HG03066 (cell line): ENCODE measurements at regions not wholly inside any gene's neighbourhood (a gene's known extent, or its start where the extent isn't known, plus 50 kb on each side); places are given as distances from the start of the nearest gene placed in this dataset.

Source experiments
- ATAC-seq: cut with Tn5 transposase; IDR thresholded peaks from one replicate; pipeline ENCODE4 v1.9.1; 2021; ENCODE audit warnings: low read depth; ENCODE audit not compliant: unreplicated experiment

DNA sequence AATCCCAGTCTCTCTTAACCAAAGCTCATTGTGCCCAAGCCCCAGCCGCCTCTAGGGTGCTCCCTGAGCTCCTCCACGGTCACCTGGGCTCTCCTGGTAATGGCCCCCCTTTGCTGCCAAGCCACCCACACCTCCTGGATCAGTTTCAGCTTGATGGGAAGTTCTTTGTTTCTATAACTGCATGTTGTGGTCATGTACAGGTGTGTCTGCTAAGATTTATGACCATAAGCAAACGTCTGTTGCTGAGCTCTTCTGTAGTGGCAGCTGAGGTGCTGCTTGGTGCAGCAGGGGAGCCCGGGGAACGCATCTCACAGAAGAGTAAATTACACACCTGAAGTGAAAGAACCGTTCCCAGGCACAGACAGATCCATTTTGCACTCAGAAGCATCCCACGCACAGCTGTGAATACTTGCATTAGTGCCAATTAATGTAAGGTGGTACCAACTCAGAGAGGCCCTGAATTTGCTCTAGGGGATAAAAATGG is 194.6 kb upstream of the ARID1B start:
- ATAC-seq: no peak

DNA sequence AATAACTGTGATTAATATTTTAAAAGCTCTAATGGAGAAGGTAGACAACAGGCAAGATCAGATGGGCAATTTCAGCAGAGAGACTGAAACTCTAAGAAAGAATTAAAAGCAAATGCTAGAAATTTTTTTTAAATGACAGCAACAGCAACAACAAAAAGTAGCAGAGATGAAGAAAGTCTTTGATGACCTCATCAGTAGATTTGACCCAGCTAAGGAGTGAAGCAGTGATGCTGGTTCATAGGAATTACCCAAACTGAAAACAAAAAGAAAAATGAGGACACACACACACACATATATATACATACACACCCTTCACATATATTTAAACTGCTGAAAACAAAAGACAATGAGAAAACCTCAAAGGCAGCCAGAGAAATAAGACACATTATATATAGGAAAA is 197.6 kb upstream of the ARID1B start:
- no peak for ATAC-seq

DNA sequence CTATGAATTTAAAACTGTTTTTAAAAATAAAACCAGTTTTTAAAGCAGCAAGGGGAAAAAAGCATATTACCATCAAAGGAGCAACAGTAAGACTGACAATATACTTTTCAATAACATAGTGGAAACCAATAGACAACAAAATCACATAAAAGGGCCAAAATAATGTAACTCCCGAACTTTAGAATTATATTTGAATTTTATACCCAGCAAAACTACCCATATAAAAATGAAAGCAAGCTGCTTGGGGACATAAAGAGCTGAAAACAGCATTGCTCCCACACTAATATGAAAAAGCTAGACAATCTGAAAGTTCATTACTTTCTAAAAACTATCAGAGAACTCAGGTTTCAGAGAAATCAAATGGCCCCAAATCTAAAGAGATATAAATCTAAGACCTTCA is 199.4 kb upstream of the ARID1B start:
- ATAC-seq: no peak

DNA sequence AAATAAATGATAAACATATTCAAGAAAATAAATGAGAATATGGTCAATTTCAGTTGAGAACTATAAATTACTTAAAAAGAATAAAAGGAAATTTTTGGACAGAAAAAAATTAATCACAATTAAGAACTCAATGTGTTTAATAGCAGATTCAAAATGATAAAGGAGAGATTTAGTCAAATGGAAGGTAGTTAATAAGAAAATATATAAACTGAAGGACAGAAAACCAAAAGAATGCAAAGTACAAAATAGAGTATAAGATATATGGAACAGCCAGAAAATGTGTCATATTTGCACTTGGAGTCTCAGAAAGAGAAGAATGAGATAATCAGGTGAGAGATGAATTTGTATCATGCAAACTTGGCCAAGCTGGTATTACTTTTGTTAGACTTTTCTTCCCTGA is 201.8 kb upstream of the ARID1B start:
- no peak for ATAC-seq

DNA sequence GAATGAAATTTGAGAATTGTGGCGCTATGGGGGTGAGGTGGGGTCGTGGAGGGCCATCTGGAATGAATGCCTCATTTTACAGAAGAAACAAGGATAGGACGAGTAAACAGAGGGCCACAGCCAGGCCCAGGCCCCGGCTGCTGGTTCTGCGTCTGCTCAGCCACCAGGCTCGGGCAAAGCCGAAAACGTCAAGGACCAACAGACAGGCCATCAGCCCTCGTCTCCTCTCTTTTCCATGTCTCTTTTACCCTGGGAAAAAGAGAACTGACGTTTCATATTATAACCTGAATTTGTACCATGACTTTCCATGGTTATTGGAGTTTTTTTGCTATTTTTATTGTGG is 212.4 kb upstream of the ARID1B start:
- no peak for ATAC-seq

DNA sequence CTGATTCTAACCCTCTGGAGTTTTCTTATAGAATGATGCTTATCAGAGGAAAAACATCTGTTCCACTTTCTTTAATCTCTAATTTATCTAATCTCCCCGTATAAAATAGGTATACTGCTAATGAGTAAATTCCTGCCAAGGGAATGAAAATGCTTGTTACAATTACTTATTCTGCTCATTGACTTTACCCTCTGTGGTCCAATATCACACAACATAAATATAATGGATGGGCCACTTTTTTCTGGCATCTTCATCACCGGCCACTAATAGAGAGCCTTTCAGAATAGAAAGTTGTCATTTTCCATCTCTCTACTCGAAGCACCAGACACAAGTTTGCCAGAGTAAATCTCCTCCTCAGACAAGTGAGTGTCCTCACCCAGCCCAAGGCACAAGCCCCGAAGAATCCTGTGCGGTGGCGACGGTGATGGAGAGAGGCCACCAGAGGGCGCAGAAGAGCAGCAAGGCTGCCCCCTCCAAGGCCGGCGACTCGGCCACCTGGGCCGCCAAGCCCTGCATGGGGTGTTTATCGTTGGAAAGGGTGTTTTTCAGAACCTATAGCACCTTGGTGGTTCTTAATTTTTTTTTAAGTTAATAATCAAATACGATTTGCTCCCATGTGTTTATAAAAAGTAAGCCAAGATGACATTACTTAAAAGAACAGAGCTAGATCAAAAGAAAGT is 212.9 kb upstream of the ARID1B start:
- ATAC-seq: peak; percentile 97

DNA sequence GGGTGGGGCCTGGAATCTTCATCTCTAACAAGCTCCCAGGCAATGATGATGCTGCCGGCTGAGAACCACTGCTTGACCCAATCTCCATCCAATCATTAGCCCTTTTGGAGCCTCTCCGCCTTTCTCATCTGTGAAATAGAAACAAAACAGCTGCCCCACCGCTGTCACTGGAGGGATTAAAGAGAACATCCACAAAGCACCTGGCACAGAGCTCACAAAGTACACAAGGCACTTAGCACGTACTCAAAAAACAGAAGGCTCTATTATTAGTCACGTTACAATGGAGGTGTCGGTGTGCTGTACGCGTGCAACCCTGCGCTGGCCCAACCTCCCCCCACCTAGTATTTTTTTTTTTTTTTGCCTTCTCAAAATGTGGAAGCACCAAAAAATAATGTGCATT is 213.5 kb upstream of the ARID1B start:
- ATAC-seq: no peak

DNA sequence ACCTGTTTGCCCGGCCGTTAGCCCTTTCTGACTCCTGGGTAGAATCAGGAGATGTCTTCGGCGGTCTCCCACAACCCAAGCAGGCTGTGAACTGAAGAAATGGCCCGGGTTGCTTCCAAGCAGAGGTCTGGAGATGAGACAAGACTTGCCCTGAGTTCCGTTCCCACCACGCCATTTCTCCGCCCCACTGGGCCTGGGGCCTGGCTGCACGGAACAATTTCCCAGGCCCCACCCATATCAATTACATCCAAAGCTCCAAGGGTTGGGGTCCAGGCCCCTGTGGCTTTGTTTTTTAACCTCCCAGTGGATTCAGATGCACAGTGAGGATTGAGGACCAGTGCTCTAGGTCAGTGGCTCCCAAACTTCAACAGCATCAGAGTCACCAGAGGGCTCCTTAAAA is 214.5 kb upstream of the ARID1B start:
- ATAC-seq: no peak

DNA sequence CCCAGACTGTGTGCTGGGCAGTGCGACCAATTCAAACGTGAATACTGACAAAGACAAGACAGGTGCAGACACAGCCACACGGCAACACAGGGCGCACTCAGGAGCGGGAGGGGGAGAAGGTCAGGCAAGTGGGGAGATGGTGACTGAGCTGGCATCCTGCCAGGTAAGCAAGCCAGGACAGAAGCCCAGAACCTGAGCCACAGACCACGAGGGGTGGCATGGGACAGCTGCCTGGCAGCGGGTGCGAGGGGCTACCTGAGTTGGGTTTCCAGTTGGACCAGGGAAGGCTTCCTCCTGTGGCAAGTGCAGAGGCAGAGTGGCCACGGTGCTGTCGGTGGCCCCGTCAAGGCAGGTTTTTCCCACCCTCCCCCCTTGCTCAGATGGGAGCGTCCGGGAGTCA is 215.2 kb upstream of the ARID1B start:
- ATAC-seq: no peak

DNA sequence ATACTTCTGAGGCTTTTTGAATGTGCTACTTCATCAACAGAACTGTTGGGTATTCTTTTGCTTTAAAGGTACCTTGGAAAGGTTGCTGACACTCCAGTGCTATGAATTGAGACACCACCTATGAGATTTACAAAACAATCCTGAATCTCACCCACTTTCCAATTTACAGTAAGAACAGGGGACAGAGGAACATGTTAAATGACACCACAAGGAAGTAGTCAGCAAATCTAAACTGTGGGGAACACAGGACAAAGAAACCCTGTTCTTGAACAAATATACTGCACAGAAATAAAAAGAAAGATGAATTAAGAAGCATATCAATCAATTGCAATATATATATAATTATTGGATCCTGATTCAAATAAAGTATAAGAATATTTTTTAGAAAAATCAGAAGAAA is 216.7 kb upstream of the ARID1B start:
- ATAC-seq: no peak

DNA sequence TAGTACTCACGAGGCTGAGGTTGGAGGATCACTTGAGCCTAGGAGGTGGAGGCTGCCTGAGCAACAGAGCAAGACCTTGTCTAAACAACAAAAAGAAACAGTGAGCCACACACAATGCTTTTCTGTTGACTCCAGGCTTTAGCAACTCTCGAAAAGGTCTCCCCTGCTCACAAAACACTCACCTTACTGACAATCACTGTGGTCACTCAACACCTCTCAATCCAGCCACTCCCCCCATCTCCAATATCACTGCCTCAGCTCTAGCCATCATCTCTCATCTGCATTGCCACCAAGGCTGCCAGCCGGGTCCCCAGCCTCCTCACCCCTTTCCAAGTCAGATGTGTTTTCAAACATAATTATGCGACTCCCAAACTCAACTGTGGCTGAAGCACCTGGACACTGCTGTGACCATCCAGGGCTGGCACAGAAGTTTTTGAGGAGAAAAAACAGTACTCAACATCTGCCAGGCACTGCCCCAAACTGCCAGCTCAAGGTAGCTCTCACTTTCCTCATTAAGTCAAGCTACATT is 218.0 kb upstream of the ARID1B start:
- ATAC-seq: no peak

DNA sequence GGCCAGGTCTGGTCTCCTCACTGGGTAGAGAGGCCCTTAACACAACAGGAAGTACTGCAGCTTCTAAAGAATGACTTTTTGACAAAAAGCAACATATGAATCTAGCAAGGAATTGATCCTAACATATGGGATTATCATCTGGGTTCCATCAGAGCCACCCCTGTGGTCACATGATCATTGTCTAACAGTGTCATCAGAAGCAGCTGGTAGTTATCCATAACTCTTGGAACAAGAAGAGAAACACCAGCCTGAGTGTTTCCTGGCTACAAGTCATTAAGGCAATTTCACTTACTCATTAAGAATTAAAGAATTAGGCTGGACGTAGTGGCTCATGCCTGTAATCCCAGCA is 219.3 kb upstream of the ARID1B start:
- no peak for ATAC-seq

DNA sequence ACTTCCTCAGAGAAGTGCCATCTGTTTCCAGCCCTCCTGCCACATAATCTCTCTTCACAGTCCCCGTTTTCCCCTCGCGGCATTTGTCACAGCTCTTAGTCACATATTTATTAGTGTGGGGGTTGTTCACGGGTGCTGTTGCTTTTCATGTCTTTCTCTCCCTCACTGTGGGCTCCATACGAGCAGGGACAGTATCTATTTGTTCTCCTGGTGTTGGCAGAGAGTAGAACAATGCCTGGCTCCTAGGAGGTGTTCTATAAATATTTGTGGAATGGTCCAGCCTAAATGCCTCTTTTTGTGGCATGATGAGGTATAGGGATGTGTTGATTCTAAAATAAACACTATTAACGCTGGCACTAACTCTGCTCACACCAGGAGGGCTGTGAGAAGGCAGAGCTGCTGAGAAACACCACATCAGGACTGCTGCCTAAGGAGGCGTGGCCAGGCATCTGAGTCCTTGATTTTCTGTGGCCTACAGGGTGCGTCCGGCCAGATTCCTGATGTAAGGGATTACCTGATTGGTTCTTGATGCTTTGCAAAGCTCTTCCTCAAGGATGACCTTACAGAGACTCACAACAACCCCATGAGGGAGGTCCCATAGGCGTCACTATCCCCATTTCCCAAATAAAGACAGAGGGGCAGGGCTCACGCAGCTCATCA is 219.8 kb upstream of the ARID1B start:
- no peak for ATAC-seq

DNA sequence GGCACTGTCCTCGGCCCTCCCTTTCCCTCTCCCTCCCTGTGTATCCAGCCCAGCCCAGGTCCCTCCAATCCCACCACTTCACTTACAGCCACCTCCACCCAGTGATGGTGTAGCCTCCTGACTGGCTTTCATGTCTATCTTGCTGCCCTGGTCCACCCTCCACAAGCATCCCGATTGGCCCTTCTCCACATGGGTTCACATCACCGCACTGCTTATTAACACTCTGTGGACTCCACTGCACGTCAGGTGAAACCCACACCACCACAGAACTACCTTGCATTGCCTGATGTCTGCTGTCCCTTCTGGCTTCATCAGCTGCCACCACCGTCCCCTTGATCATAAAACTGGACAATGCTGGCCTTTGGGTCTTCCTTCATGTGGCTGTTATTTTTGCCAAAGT is 220.4 kb upstream of the ARID1B start:
- ATAC-seq: no peak

DNA sequence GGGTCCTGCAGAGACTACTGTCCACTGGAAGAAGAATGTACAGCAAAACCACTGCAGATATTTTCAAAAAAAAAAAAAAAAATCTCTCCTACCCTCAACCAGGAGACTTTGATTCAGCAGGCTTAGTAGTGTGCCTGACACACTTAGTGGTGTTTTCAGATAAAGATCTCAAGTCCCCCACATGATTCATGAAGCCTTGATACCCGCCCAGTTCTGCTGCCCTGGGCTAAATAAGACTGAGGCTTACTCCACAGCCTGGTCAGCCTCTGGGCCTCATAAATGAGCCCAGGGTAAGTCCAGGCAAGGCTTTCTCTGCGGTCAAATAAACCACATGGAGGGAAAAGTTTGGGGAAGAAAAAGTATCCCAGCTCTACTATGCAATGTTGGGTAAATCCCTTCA is 222.1 kb upstream of the ARID1B start:
- ATAC-seq: no peak

DNA sequence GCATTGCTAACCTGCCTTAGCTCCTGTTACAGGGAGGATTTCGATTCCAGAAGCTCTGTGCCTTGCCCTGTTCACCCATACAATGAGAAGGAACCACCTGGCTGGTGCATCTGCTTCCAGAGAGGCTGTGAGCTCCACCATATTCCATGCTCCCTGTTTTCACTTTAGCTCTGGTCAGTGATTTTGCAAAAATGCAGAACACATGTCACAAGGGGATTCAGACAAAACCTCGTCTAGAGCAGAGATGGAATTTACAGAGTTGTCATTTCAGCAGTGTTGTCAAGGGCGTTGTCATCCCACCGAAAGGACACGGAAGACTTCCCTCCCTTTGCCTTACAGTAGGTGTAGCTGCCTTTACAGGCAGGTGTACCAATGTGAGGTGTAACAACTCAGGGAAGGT is 223.0 kb upstream of the ARID1B start:
- ATAC-seq: no peak

DNA sequence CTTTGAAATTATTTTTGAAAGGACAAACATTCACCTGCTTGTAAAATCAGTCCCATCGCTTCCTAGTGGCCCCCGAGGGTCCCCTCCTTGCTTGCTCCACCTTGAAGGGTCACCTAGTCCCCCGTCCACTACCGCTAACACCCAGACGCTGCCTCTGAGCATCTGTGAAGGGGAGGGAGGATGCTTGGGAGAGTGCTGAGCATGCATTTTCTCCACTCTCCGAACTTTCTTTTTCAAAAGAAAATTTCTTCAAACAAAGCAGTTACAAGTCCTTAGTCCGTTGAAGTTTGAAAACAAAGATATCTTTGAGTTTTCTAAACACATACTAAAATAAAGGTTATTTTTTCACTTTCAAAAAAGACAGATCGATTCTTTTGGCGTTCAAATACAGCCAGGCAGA is 224.3 kb upstream of the ARID1B start:
- no peak for ATAC-seq

DNA sequence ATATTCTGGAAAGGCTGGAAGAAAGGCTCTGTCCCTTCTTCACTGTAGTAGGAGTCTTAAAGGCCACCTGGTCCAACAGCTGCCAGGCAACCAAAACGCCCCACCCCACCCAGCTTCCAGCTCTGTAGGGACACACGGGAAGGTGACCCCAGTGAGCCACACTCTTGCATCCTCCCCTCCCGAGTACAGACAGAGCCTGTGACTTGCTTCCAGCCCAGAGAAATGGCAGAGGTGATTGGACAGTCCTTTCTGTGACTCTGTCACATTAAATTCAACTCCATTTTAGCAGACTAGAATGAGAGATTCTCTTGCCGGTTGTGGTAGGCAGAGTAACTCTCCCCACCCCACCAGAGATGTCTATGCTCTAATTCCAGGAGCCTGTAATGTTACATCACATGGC is 226.2 kb upstream of the ARID1B start:
- no peak for ATAC-seq

DNA sequence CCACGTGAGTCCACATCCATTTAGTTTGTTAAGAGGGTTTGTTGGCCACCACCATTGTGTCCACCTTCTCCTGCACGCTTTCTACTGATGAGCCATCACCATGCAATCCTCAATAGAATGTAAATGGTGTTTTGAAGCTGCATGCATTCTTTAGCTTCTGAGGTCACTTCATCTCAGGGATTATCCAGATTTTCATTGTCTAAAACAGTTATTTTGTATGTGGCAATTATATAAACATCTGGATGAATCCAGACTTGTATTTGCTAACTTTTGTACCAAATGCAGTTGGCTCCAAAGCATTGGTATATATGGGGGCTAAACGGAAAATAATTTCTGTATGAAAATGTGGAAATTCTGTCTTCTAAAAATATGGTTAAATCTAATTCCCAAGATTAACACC is 231.2 kb upstream of the ARID1B start:
- no peak for ATAC-seq

DNA sequence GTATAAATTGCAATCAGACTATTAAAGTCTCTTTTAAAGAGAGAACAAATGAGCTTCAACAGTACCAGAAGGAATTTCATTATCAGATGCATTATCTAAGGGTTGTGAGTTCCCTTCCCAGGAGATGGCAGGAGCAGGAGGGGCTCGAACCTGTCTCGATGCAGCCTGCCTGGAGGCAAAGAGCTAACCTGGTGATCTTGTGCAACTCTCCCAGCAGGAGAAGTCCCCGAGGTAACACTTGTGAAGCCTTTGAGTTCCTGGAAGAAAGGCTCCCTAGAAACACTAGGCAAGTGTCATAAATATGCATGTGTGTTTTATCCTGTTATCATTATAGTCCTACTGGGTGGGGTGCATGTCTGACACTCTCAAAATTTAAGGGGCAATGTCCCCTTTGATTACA is 232.2 kb upstream of the ARID1B start:
- ATAC-seq: no peak

DNA sequence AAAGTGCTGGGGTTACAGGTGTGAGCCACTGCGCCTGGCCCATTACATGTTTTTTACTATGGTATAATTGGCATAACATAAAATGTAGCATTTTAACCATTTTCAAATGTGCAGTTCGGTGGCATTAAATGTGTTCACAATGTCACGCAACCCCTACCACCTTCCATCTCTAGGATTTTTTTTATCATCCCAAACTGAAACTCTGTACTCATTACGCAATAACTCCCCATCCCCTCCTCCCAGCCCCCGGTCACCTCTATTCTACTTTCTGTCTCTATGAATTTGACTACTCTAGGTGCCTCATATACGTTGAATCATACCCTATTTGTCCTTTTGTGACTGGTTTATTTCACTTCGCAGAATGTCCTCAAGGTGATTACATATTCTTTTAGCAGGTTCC is 233.1 kb upstream of the ARID1B start:
- ATAC-seq: no peak

DNA sequence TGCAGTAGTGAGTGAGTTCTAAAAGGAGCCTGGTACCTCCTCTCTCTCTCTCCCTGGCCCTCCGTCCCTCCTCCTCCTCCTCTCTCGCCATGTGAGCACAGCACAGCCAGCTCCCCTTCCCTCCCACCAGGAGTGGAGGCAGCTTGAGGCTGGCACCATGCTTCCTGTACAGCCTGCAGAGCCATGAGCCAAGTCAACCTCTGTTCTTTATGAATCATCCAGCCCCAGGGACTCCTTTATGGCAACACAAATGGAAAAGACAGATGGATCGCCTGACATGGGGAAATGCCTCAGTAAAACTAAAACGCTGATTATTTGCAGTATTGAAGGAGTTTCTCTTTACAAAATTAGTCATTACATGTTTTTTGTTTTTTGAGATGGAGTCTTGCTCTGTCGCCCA is 233.7 kb upstream of the ARID1B start:
- ATAC-seq: no peak
